ENCODE measurements at regions not wholly inside any gene's neighbourhood (a gene's known extent, or its start where the extent isn't known, plus 50 kb on each side); places are given as distances from the start of the nearest gene placed in this dataset.

GRCh38 chr4:111985426-111985825 is 159.8 kb upstream of the FAM241A start:
- DNase-seq, result no peak
- TF ChIP-seq CTCF (IDR thresholded peaks at IDR 0.05), result no peak
- H3K4me3 ChIP-seq, result no peak overlapping the region
- no peaks in the 10 kb centered on the region for H3K36me3 ChIP-seq (ENCODE audit: low read depth)
- H3K9me3 ChIP-seq, result no peaks in the 10 kb centered on the region
- intact Hi-C loops (cut with DNase I, micrococcal nuclease), result no loop called here
- ATAC-seq, result no peak
- H3K4me1 ChIP-seq (ENCODE audit: low read depth), result no peaks in the 10 kb centered on the region

- no peak for DNase-seq
- ATAC-seq, result no peak
- Histone ChIP-seq H3K36me3 (ENCODE audit: low read depth) (no peaks in the 10 kb centered on the region), H3K9me3 (no peaks in the 10 kb centered on the region), H3K4me3 (no peak overlapping the region), H3K4me1 (ENCODE audit: low read depth) (no peaks in the 10 kb centered on the region)
- TF ChIP-seq CTCF (IDR thresholded peaks at IDR 0.05), result no peak
- intact Hi-C loops (cut with DNase I, micrococcal nuclease), result no loop called here
Measured at GRCh38 chr4:111986095-111986494, 159.2 kb upstream of the FAM241A start.

- H3K4me3 ChIP-seq, result no peak overlapping the region
- no peak for DNase-seq
- no peaks in the 10 kb centered on the region for H3K9me3 ChIP-seq
- H3K4me1 ChIP-seq (ENCODE audit: low read depth), result no peaks in the 10 kb centered on the region
- ATAC-seq, result no peak
- intact Hi-C loops (cut with DNase I, micrococcal nuclease), result no loop called here
- no peaks in the 10 kb centered on the region for H3K36me3 ChIP-seq (ENCODE audit: low read depth)
- no peak for TF ChIP-seq CTCF (IDR thresholded peaks at IDR 0.05)
Measured at GRCh38 chr4:111988514-111988913, 156.7 kb upstream of the FAM241A start.

GRCh38 chr4:111989817-111990216 is 155.4 kb upstream of the FAM241A start:
- Histone ChIP-seq H3K4me3 (no peak overlapping the region), H3K9me3 (no peaks in the 10 kb centered on the region), H3K4me1 (ENCODE audit: low read depth) (no peaks in the 10 kb centered on the region), H3K36me3 (ENCODE audit: low read depth) (no peaks in the 10 kb centered on the region)
- DNase-seq (peak in 1 of 3 donors; percentile 73), ATAC-seq (peak; percentile 98)
- intact Hi-C loops (cut with DNase I, micrococcal nuclease), result no loop called here
- no peak for TF ChIP-seq CTCF (IDR thresholded peaks at IDR 0.05)

- Histone ChIP-seq H3K36me3 (ENCODE audit: low read depth) (no peaks in the 10 kb centered on the region), H3K4me1 (ENCODE audit: low read depth) (no peaks in the 10 kb centered on the region), H3K9me3 (no peaks in the 10 kb centered on the region), H3K4me3 (no peak overlapping the region)
- ATAC-seq (no peak), DNase-seq (no peak)
- TF ChIP-seq CTCF (IDR thresholded peaks at IDR 0.05), result no peak
- intact Hi-C loops (cut with DNase I, micrococcal nuclease), result no loop called here
Measured at GRCh38 chr4:111991163-111991562, 154.1 kb upstream of the FAM241A start.

GRCh38 chr4:111991797-111992196 is 153.5 kb upstream of the FAM241A start:
- no peaks in the 10 kb centered on the region for H3K4me1 ChIP-seq (ENCODE audit: low read depth)

More at GRCh38 chr4:111991797-111992196, 153.5 kb upstream of the FAM241A start:
- H3K4me3 ChIP-seq, result no peak overlapping the region
- ATAC-seq, result peak; percentile 59
- peak in 1 of 3 donors; percentile 12 for DNase-seq
- intact Hi-C loops (cut with DNase I, micrococcal nuclease), result no loop called here
- H3K36me3 ChIP-seq (ENCODE audit: low read depth), result no peaks in the 10 kb centered on the region
- H3K9me3 ChIP-seq, result no peaks in the 10 kb centered on the region
- TF ChIP-seq CTCF (IDR thresholded peaks at IDR 0.05), result no peak

All from mucosa of descending colon (tissue), 3 donors.